MM.1S (cell line): ENCODE measurements at regions not wholly inside any gene's neighbourhood (a gene's known extent, or its start where the extent isn't known, plus 50 kb on each side); places are given as distances from the start of the nearest gene placed in this dataset.

Source experiments
- DNase-seq: peaks from one replicate; pipeline ENCODE4 v3.0.0-alpha.2; 2015
- H2AFZ ChIP-seq: fragments of 300-600 bp; sonication (generic); 2 replicates; pipeline ENCODE4 v1.6.0; 2016; ENCODE audit warnings: antibody characterized with exemption, low read length
- H3F3A ChIP-seq: fragments of 300-600 bp; sonication (generic); 2 replicates; pipeline ENCODE4 v1.6.1; 2016; ENCODE audit warnings: mild to moderate bottlenecking, antibody characterized with exemption, low read length, moderate library complexity, mixed read lengths; ENCODE audit not compliant: insufficient read depth
- H3K27ac ChIP-seq: fragments of 300-600 bp; sonication (generic); 2 replicates; pipeline ENCODE4 v1.5.1; 2016; ENCODE audit warnings: mild to moderate bottlenecking, low read length
- H3K27me3 ChIP-seq: fragments of 300-600 bp; sonication (generic); replicated peaks from 2 replicates; pipeline ENCODE4 v1.6.0; 2016; ENCODE audit warnings: low read length; ENCODE audit not compliant: insufficient read depth
- H3K36me3 ChIP-seq: fragments of 300-600 bp; sonication (generic); replicated peaks from 2 replicates; pipeline ENCODE4 v1.6.1; 2016; ENCODE audit warnings: mild to moderate bottlenecking, low read length, mixed read lengths; ENCODE audit not compliant: insufficient read depth
- H3K4me1 ChIP-seq: fragments of 300-600 bp; sonication (generic); 2 replicates; pipeline ENCODE4 v1.6.1; 2016; ENCODE audit warnings: low read length, mixed read lengths
- H3K4me2 ChIP-seq: fragments of 300-600 bp; sonication (generic); 2 replicates; pipeline ENCODE4 v1.6.0; 2016; ENCODE audit warnings: low read depth, low read length
- H3K4me3 ChIP-seq: fragments of 300-600 bp; sonication (generic); 2 replicates; pipeline ENCODE4 v1.5.1; 2016; ENCODE audit warnings: low read length, mixed read lengths
- H3K79me2 ChIP-seq: fragments of 300-600 bp; sonication (generic); 2 replicates; pipeline ENCODE4 v1.6.1; 2016; ENCODE audit warnings: mixed run types, low read length, mixed read lengths
- H3K9ac ChIP-seq: fragments of 300-600 bp; sonication (generic); 2 replicates; pipeline ENCODE4 v1.6.1; 2016; ENCODE audit warnings: low read length, mixed read lengths
- H3K9me2 ChIP-seq: fragments of 300-600 bp; sonication (generic); replicated peaks from 2 replicates; pipeline ENCODE4 v1.6.1; 2016; ENCODE audit warnings: mild to moderate bottlenecking, low read length, mixed read lengths; ENCODE audit not compliant: insufficient read depth
- H3K9me3 ChIP-seq: fragments of 300-600 bp; sonication (generic); replicated peaks from 2 replicates; pipeline ENCODE4 v1.6.1; 2016; ENCODE audit warnings: mild to moderate bottlenecking, low read length, mixed read lengths; ENCODE audit not compliant: insufficient read depth
- H4K20me1 ChIP-seq: fragments of 300-600 bp; sonication (generic); 2 replicates; pipeline ENCODE4 v1.6.1; 2016; ENCODE audit warnings: mild to moderate bottlenecking, low read length, moderate library complexity, mixed read lengths; ENCODE audit not compliant: insufficient read depth
- EZH2 ChIP-seq: fragments of 300-600 bp; sonication (generic); optimal IDR thresholded peaks from 2 replicates; pipeline ENCODE3; 2017; ENCODE audit warnings: low read depth, mild to moderate bottlenecking, antibody characterized with exemption, low read length, mixed read lengths
- EZH2phosphoT487 ChIP-seq: fragments of 300-600 bp; sonication (generic); IDR thresholded peaks from 2 replicates; pipeline ENCODE4 v1.6.1; 2018; ENCODE audit warnings: antibody characterized with exemption, low read length
- TF ChIP-seq, protein P1 (sequence below): fragments of 300-600 bp; sonication (generic); IDR thresholded peaks from 2 replicates; pipeline ENCODE4 v1.5.1; 2016; ENCODE audit warnings: antibody characterized with exemption, low read length, mixed read lengths

- H3K9me3 ChIP-seq: no peaks in the 10 kb centered on the region
- no peak overlapping the region for H3K4me3 ChIP-seq
- H3K4me2 ChIP-seq: no peak overlapping the region
- no peaks in the 10 kb centered on the region for H3K79me2 ChIP-seq
- peaks cover 24% of the 10 kb centered on the region for H3K27me3 ChIP-seq
- peaks cover 8% of the 10 kb centered on the region; the same call in 1 of the 2 replicates for H3K4me1 ChIP-seq
- H3K36me3 ChIP-seq: no peaks in the 10 kb centered on the region
- TF ChIP-seq, protein P1, sequence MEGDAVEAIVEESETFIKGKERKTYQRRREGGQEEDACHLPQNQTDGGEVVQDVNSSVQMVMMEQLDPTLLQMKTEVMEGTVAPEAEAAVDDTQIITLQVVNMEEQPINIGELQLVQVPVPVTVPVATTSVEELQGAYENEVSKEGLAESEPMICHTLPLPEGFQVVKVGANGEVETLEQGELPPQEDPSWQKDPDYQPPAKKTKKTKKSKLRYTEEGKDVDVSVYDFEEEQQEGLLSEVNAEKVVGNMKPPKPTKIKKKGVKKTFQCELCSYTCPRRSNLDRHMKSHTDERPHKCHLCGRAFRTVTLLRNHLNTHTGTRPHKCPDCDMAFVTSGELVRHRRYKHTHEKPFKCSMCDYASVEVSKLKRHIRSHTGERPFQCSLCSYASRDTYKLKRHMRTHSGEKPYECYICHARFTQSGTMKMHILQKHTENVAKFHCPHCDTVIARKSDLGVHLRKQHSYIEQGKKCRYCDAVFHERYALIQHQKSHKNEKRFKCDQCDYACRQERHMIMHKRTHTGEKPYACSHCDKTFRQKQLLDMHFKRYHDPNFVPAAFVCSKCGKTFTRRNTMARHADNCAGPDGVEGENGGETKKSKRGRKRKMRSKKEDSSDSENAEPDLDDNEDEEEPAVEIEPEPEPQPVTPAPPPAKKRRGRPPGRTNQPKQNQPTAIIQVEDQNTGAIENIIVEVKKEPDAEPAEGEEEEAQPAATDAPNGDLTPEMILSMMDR: no peak
- H4K20me1 ChIP-seq: no peaks in the 10 kb centered on the region
- H3K9me2 ChIP-seq: no peaks in the 10 kb centered on the region
- H3K9ac ChIP-seq: no peak overlapping the region
- H3K27ac ChIP-seq: no peak overlapping the region
- H2AFZ ChIP-seq: no peak overlapping the region
- no peak for DNase-seq
- H3F3A ChIP-seq: no peaks in the 10 kb centered on the region
These were observed 90.6 kb upstream of the MLN start for GRCh38 chr6:33894438-33894837.

DNA sequence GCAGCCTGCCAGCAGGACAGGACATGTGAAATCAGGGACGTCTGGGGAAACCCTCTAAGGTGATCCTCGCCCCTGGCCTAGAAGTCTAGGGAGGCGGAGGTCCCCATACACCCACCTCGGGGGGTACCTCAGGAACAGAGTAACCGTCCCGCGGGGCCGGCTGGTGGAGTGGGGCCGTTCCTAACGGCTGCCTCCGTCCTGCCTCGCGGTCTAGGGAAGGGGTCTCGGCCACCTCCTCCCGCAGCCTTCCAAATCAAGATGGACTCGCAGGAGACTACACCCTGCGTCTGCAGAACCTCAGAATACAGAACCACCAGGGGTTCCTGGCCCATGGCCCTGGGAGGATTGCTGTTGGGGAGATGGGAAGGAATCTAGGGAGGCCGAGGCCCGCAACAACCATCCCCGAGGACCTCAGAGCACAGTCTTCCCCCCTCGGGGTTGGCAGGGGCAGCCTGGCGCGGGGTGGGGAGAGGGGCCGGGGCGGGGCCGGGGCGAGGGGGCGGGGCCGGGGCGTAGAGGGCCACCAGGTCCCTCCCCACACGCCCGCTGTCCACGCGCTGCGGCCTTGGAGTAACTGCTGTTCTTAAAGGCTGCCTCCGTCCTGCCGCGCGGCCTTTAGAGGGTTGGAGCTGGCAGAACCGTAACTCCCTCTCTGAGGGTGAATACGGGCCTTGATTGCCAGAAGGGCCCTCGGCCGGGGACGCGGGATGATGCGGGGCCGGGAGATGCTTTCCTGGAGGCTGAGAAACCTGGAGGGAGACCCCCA, 89.0 kb upstream of the MLN start:
- H3K9me2 ChIP-seq: no peaks in the 10 kb centered on the region
- H2AFZ ChIP-seq: no peak overlapping the region
- no peak overlapping the region for H3K27ac ChIP-seq
- TF ChIP-seq EZH2phosphoT487 (no peak), EZH2 (no peak)
- TF ChIP-seq, protein P1: no peak
- no peaks in the 10 kb centered on the region for H3K36me3 ChIP-seq
- no peak for DNase-seq
- no peak overlapping the region for H3K4me3 ChIP-seq
- no peaks in the 10 kb centered on the region for H3F3A ChIP-seq
- H3K9ac ChIP-seq: no peak overlapping the region
- peaks cover 32% of the 10 kb centered on the region for H3K27me3 ChIP-seq
- H3K9me3 ChIP-seq: no peaks in the 10 kb centered on the region
- H3K4me2 ChIP-seq: no peak overlapping the region
- H4K20me1 ChIP-seq: no peaks in the 10 kb centered on the region
- peaks cover 5% of the 10 kb centered on the region; the same call in 1 of the 2 replicates for H3K4me1 ChIP-seq
- H3K79me2 ChIP-seq: no peaks in the 10 kb centered on the region

DNA sequence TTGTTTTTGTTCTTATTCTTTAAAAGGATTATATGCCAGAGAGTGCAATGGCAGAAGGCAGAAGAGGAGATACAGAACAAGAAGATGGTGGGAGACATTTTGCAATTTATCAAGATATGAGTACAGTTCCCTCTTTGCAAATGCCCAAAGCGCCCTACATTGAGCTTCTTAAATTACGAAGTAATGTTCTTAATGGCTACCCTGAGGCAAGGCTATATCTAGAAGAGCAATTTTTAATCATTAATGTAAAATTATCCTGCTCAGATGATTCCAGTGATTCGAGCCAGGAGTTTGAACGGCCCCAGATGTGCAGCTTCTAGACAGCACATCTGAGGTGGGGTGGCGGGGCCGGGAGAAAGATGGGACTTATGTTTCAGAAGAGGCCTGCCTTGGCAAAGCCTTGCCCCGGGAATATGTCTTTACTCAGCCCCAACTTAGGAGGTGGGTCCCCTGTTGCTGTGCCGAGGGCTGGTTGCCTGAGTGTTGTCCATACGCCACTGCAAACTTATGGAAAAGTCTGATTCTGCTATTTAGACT, 84.9 kb upstream of the MLN start:
- H3F3A ChIP-seq: no peaks in the 10 kb centered on the region
- H3K9me3 ChIP-seq: no peaks in the 10 kb centered on the region
- no peak overlapping the region for H3K4me2 ChIP-seq
- H4K20me1 ChIP-seq: no peaks in the 10 kb centered on the region
- no peak overlapping the region for H3K9ac ChIP-seq
- DNase-seq: no peak
- H3K27ac ChIP-seq: no peak overlapping the region
- H3K4me1 ChIP-seq: no peaks in the 10 kb centered on the region
- no peaks in the 10 kb centered on the region for H3K36me3 ChIP-seq
- TF ChIP-seq EZH2phosphoT487: no peak
- TF ChIP-seq, protein P1: no peak
- H2AFZ ChIP-seq: no peak overlapping the region
- H3K79me2 ChIP-seq: no peaks in the 10 kb centered on the region
- H3K4me3 ChIP-seq: no peak overlapping the region
- no peaks in the 10 kb centered on the region for H3K9me2 ChIP-seq
- H3K27me3 ChIP-seq: peaks cover 37% of the 10 kb centered on the region
